Calu3 (cell line): ENCODE measurements at regions not wholly inside any gene's neighbourhood (a gene's known extent, or its start where the extent isn't known, plus 50 kb on each side); places are given as distances from the start of the nearest gene placed in this dataset.

Experiments
- BruUV-seq: library from RNA; stranded (reverse); fragments of 400-500 nt; replicated peaks from 2 replicates; lab custom pipeline; 2021; lab: Mats Ljungman, UMichigan
- CTCF ChIA-PET: fragments of 300-600 bp; sonication (Branson Sonifier 250); formaldehyde crosslinking; loops from one replicate; lab custom pipeline; 2022; ENCODE audit warnings: antibody characterized with exemption; lab: Charles Lee
- DNase-seq: peaks from one replicate; pipeline ENCODE4 v3.0.0; 2022
- H3K27ac Mint-ChIP-seq: one replicate; pipeline ENCODE4 v1.8.0; 2022; ENCODE audit warnings: mixed read lengths; ENCODE audit not compliant: unreplicated experiment
- H3K27me3 Mint-ChIP-seq: one replicate; pipeline ENCODE4 v1.8.0; 2022; ENCODE audit warnings: mixed read lengths; ENCODE audit not compliant: unreplicated experiment
- H3K36me3 Mint-ChIP-seq: one replicate; pipeline ENCODE4 v1.8.0; 2022; ENCODE audit warnings: mild to moderate bottlenecking, moderate library complexity, mixed read lengths; ENCODE audit not compliant: insufficient read depth, unreplicated experiment
- H3K4me1 Mint-ChIP-seq: one replicate; pipeline ENCODE4 v1.8.0; 2022; ENCODE audit warnings: mild to moderate bottlenecking, low read depth, mixed read lengths; ENCODE audit not compliant: unreplicated experiment
- H3K4me3 Mint-ChIP-seq: one replicate; pipeline ENCODE4 v1.8.0; 2022; ENCODE audit warnings: mild to moderate bottlenecking, low read depth, moderate library complexity, mixed read lengths; ENCODE audit not compliant: unreplicated experiment
- H3K9me3 Mint-ChIP-seq: one replicate; pipeline ENCODE4 v1.8.0; 2022; ENCODE audit warnings: low read depth, mixed read lengths; ENCODE audit not compliant: unreplicated experiment
- CTCF ChIP-seq: fragments of 200-600 bp; IDR thresholded peaks from one replicate; pipeline ENCODE4 v1.8.0; 2022; ENCODE audit warnings: antibody characterized with exemption; ENCODE audit not compliant: unreplicated experiment
- intact Hi-C: fragments of 100-400 bp; cut with micrococcal nuclease; formaldehyde crosslinking; loops from one replicate; pipeline ENCODE4 v1.10.0; 2022; ENCODE audit not compliant: unreplicated experiment

GRCh38 chr2:12219761-12220160, 473.3 kb downstream of the LPIN1 start:
- Mint-ChIP-seq H3K36me3 (no peaks in the 10 kb centered on the region), H3K4me3 (no peak overlapping the region), H3K4me1 (no peaks in the 10 kb centered on the region), H3K9me3 (peaks cover 11% of the 10 kb centered on the region), H3K27me3 (peaks cover 14% of the 10 kb centered on the region), H3K27ac (no peak overlapping the region)
- CTCF ChIA-PET: no interaction called here
- no TSS peak for BruUV-seq
- intact Hi-C loops: no loop called here
- no peak for DNase-seq
- no peak for TF ChIP-seq CTCF

DNA sequence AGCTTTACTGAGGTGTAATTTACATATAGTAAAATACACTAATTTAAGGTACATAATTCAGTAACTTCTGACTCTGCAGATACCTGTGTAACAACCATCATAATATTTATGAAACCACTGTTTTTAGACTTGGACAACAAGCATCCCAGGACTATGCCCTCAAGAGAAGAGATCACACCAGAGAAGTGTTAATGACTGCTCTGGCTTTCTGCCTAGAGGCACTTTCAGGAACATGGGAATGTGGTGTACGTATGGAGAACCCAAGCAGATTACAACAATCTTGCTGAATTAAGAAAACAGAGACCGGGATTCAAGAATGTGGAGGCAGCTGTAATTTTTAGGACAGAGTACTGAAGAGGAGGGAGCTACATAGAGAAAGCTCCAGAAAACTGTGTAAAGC, 475.2 kb downstream of the LPIN1 start:
- intact Hi-C loops: no loop called here
- H3K4me3 Mint-ChIP-seq: no peak overlapping the region
- CTCF ChIA-PET: no interaction called here
- DNase-seq: no peak
- no peaks in the 10 kb centered on the region for H3K4me1 Mint-ChIP-seq
- no peak for TF ChIP-seq CTCF
- peaks cover 14% of the 10 kb centered on the region for H3K27me3 Mint-ChIP-seq
- H3K9me3 Mint-ChIP-seq: peaks cover 11% of the 10 kb centered on the region
- no peaks in the 10 kb centered on the region for H3K36me3 Mint-ChIP-seq
- no peak overlapping the region for H3K27ac Mint-ChIP-seq
- no TSS peak for BruUV-seq

DNA sequence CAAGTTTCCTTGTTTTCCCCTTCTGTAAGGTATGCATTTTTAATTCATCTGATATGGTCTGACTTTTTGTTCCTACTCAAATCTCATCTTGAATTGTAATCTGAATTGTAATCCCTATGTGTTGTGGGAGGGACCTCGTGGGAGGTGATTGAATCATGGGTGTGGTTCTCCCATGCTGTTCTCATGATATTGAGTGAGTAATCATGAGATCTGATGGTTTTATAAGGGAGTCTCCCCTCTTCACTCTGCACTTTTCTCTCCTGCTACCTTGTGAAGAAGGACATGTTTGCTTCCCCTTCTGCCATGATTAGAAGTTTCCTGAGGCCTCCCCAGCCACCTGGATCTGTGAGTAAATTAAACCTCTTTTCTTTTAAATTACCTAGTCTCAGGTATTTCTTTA, 476.1 kb downstream of the LPIN1 start:
- Mint-ChIP-seq H3K4me1 (no peaks in the 10 kb centered on the region), H3K9me3 (peaks cover 11% of the 10 kb centered on the region), H3K27ac (no peak overlapping the region), H3K27me3 (peaks cover 14% of the 10 kb centered on the region), H3K36me3 (no peaks in the 10 kb centered on the region), H3K4me3 (no peak overlapping the region)
- intact Hi-C loops: no loop called here
- no peak for TF ChIP-seq CTCF
- DNase-seq: no peak
- CTCF ChIA-PET: interaction anchor here (0.5 kb wide), 1 partner anchor 530 kb away, joined by 3 read pairs; no protein-coding TSS in a partner anchor
- no TSS peak for BruUV-seq

DNA sequence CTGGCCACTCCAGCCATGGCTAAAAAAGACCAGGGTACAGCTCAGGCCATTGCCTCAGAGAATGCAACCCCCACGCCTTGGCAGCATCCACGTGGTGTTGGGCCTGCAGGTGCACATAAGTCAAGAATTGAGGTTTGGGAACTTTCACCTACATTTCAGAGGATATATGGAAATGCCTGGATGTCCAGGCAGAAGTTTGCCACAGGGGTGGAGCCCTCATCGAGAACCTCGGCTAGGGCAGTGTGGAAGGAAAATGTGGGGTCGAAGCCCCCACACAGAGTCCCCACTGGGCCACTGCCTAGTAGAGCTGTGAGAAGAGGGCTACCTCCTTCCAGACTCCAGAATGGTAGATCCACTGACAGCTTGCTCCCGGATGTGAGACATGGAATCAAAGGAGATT, 477.3 kb downstream of the LPIN1 start:
- H3K36me3 Mint-ChIP-seq: no peaks in the 10 kb centered on the region
- no peak overlapping the region for H3K27ac Mint-ChIP-seq
- no peak overlapping the region for H3K4me3 Mint-ChIP-seq
- intact Hi-C loops: no loop called here
- peaks cover 13% of the 10 kb centered on the region for H3K9me3 Mint-ChIP-seq
- no peaks in the 10 kb centered on the region for H3K4me1 Mint-ChIP-seq
- peaks cover 12% of the 10 kb centered on the region for H3K27me3 Mint-ChIP-seq
- CTCF ChIA-PET: no interaction called here
- BruUV-seq: no TSS peak
- DNase-seq: no peak
- TF ChIP-seq CTCF: no peak

DNA sequence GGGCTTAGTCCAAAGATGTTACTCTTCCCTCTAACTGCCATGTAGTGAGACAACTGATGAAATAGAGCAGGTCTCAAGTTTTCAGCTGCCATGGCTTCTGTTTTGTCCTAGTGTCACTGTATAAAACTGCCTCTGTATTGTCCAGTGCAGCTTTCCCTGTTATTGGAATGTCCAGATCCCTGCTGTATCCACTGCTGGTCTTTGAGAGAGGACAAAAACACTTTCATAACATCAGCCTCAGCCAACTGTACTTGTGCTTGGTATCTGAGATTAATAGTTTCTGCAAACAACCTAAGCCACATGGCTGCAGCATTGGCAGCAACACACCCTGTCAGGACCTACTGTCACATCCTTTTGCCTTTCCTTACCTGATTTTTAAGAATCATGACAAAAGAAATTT, 480.2 kb downstream of the LPIN1 start:
- Mint-ChIP-seq H3K27me3 (no peaks in the 10 kb centered on the region), H3K36me3 (no peaks in the 10 kb centered on the region), H3K4me1 (no peaks in the 10 kb centered on the region), H3K4me3 (no peak overlapping the region), H3K27ac (no peak overlapping the region), H3K9me3 (peaks cover 12% of the 10 kb centered on the region)
- no TSS peak for BruUV-seq
- no peak for DNase-seq
- intact Hi-C loops: no loop called here
- CTCF ChIA-PET: no interaction called here
- no peak for TF ChIP-seq CTCF
